ENCODE measurements at regions not wholly inside any gene's neighbourhood (a gene's known extent, or its start where the extent isn't known, plus 50 kb on each side); places are given as distances from the start of the nearest gene placed in this dataset.

DNA sequence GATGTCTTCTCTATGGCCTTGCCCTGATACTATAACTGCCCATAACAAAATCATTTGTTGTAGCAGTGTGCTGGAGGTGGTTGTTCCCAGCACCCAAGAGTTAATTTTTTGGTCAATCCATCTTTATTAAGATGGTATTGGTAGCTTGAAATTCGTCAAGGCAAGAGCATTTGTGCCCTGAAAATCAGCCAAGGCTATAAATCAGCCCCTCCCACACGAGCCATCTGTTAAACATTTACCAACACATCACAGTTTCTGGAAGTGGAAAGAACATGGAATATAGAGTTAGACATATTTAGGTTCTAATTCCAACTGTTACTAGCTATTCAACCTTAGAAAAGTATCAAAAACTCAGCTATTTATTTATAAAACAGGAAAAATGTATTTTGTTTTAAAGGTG, 888.4 kb upstream of the GJE1 start:
- CTCF ChIA-PET: no interaction called here
- POLR2A ChIA-PET: no interaction called here
- H3K27ac Mint-ChIP-seq (ENCODE audit: low read depth, unreplicated experiment): no peak overlapping the region
- TF ChIP-seq, protein P1, sequence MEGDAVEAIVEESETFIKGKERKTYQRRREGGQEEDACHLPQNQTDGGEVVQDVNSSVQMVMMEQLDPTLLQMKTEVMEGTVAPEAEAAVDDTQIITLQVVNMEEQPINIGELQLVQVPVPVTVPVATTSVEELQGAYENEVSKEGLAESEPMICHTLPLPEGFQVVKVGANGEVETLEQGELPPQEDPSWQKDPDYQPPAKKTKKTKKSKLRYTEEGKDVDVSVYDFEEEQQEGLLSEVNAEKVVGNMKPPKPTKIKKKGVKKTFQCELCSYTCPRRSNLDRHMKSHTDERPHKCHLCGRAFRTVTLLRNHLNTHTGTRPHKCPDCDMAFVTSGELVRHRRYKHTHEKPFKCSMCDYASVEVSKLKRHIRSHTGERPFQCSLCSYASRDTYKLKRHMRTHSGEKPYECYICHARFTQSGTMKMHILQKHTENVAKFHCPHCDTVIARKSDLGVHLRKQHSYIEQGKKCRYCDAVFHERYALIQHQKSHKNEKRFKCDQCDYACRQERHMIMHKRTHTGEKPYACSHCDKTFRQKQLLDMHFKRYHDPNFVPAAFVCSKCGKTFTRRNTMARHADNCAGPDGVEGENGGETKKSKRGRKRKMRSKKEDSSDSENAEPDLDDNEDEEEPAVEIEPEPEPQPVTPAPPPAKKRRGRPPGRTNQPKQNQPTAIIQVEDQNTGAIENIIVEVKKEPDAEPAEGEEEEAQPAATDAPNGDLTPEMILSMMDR (IDR thresholded peaks at IDR 0.05; ENCODE audit: unreplicated experiment): no peak
- no peaks in the 10 kb centered on the region for H3K4me1 Mint-ChIP-seq (ENCODE audit: insufficient read depth, unreplicated experiment)
- no TSS peak for BruUV-seq (replicated peaks)
- H3K27me3 Mint-ChIP-seq (ENCODE audit: insufficient read depth, unreplicated experiment): no peaks in the 10 kb centered on the region
- no peak for DNase-seq (ENCODE audit: unreplicated experiment)
- intact Hi-C loops (cut with micrococcal nuclease): no loop called here
- no peaks in the 10 kb centered on the region for H3K9me3 Mint-ChIP-seq (ENCODE audit: unreplicated experiment)
- H3K4me3 Mint-ChIP-seq (ENCODE audit: unreplicated experiment): no peak overlapping the region
- no peaks in the 10 kb centered on the region for H3K36me3 Mint-ChIP-seq (ENCODE audit: insufficient read depth, unreplicated experiment)

GRCh38 chr6:141242957-141243356, 889.8 kb upstream of the GJE1 start:
- H3K9me3 Mint-ChIP-seq (ENCODE audit: unreplicated experiment): no peaks in the 10 kb centered on the region
- no peak overlapping the region for H3K27ac Mint-ChIP-seq (ENCODE audit: low read depth, unreplicated experiment)
- ChIA-PET CTCF (no interaction called here), POLR2A (no interaction called here)
- DNase-seq (ENCODE audit: unreplicated experiment): no peak
- H3K36me3 Mint-ChIP-seq (ENCODE audit: insufficient read depth, unreplicated experiment): no peaks in the 10 kb centered on the region
- no peaks in the 10 kb centered on the region for H3K27me3 Mint-ChIP-seq (ENCODE audit: insufficient read depth, unreplicated experiment)
- intact Hi-C loops (cut with micrococcal nuclease): no loop called here
- no TSS peak for BruUV-seq (replicated peaks)
- no peaks in the 10 kb centered on the region for H3K4me1 Mint-ChIP-seq (ENCODE audit: insufficient read depth, unreplicated experiment)
- no peak overlapping the region for H3K4me3 Mint-ChIP-seq (ENCODE audit: unreplicated experiment)
- TF ChIP-seq, protein P1 (IDR thresholded peaks at IDR 0.05; ENCODE audit: unreplicated experiment): no peak

DNA sequence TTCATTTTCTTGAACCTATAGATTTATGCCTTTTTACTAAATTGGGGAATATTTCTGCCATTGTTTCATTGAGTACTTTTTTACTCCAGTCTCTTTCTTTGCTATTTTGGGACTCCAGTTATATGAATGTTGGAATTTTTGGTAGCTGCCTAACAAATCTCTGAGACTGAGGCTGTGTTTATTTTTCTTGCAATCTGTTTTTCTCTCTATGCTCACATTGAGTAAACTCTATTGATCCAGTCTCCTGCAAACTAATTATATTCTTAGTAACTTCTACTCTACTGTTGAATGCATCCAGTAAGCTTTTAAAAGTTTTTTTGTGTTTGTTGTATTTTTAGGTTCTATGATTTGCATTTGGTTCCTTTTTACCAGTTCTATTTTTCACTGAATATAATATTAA, 903.4 kb upstream of the GJE1 start:
- no peaks in the 10 kb centered on the region for H3K27me3 Mint-ChIP-seq (ENCODE audit: insufficient read depth, unreplicated experiment)
- no peaks in the 10 kb centered on the region for H3K36me3 Mint-ChIP-seq (ENCODE audit: insufficient read depth, unreplicated experiment)
- BruUV-seq (replicated peaks): no TSS peak
- H3K4me1 Mint-ChIP-seq (ENCODE audit: insufficient read depth, unreplicated experiment): no peaks in the 10 kb centered on the region
- TF ChIP-seq, protein P1 (IDR thresholded peaks at IDR 0.05; ENCODE audit: unreplicated experiment): no peak
- POLR2A ChIA-PET: no interaction called here
- no peak for DNase-seq (ENCODE audit: unreplicated experiment)
- no peak overlapping the region for H3K4me3 Mint-ChIP-seq (ENCODE audit: unreplicated experiment)
- CTCF ChIA-PET: no interaction called here
- H3K27ac Mint-ChIP-seq (ENCODE audit: low read depth, unreplicated experiment): no peak overlapping the region
- intact Hi-C loops (cut with micrococcal nuclease): no loop called here
- H3K9me3 Mint-ChIP-seq (ENCODE audit: unreplicated experiment): peaks cover 16% of the 10 kb centered on the region

GRCh38 chr6:141218583-141218982, 914.1 kb upstream of the GJE1 start:
- BruUV-seq (replicated peaks): no TSS peak
- POLR2A ChIA-PET: no interaction called here
- intact Hi-C loops (cut with micrococcal nuclease): no loop called here
- Mint-ChIP-seq H3K27ac (ENCODE audit: low read depth, unreplicated experiment) (no peak overlapping the region), H3K4me3 (ENCODE audit: unreplicated experiment) (no peak overlapping the region), H3K27me3 (ENCODE audit: insufficient read depth, unreplicated experiment) (no peaks in the 10 kb centered on the region), H3K36me3 (ENCODE audit: insufficient read depth, unreplicated experiment) (no peaks in the 10 kb centered on the region), H3K4me1 (ENCODE audit: insufficient read depth, unreplicated experiment) (no peaks in the 10 kb centered on the region), H3K9me3 (ENCODE audit: unreplicated experiment) (peaks cover 8% of the 10 kb centered on the region)
- no peak for DNase-seq (ENCODE audit: unreplicated experiment)
- TF ChIP-seq, protein P1 (IDR thresholded peaks at IDR 0.05; ENCODE audit: unreplicated experiment): no peak
- CTCF ChIA-PET: no interaction called here

All from MCF 10A (cell line).